Astrocyte (in vitro differentiated cells and primary cell): ENCODE measurements at regions not wholly inside any gene's neighbourhood (a gene's known extent, or its start where the extent isn't known, plus 50 kb on each side); places are given as distances from the start of the nearest gene placed in this dataset.

ENCODE experiments used
- DNase-seq: peaks from one replicate; pipeline ENCODE4 v3.0.0-alpha.2; 2010; ENCODE audit warnings: low read depth
- FAIRE-seq: peaks from 2 replicates; lab custom pipeline; 2011; peaks lifted over from hg19 to GRCh38; lab: Jason Lieb, UNC
- H2AFZ ChIP-seq: 2 replicates; pipeline ENCODE4 v1.6.0; 2012; ENCODE audit warnings: low read depth, low read length, inconsistent platforms
- H3K27ac ChIP-seq: 2 replicates; pipeline ENCODE4 v1.5.1; 2011; ENCODE audit warnings: low read depth, low read length, inconsistent platforms
- H3K27me3 ChIP-seq: 2 replicates; pipeline ENCODE4 v1.6.0; 2011; ENCODE audit warnings: low read length, inconsistent platforms; ENCODE audit not compliant: insufficient read depth
- H3K36me3 ChIP-seq: 2 replicates; pipeline ENCODE4 v1.5.1; 2011; ENCODE audit warnings: low read length, inconsistent platforms; ENCODE audit not compliant: insufficient read depth
- H3K4me1 ChIP-seq: 2 replicates; pipeline ENCODE4 v1.5.1; 2011; ENCODE audit warnings: low read length, inconsistent platforms; ENCODE audit not compliant: insufficient read depth
- H3K4me2 ChIP-seq: 2 replicates; pipeline ENCODE4 v1.6.0; 2012; ENCODE audit warnings: low read length, inconsistent platforms
- H3K4me3 ChIP-seq: 2 replicates; pipeline ENCODE4 v1.5.1; 2011; ENCODE audit warnings: low read depth, mild to moderate bottlenecking, low read length, inconsistent platforms; ENCODE audit not compliant: insufficient read depth
- H3K79me2 ChIP-seq: 2 replicates; pipeline ENCODE4 v1.6.0; 2012; ENCODE audit warnings: mild to moderate bottlenecking, low read length, inconsistent platforms; ENCODE audit not compliant: insufficient read depth
- H3K9ac ChIP-seq: 2 replicates; pipeline ENCODE4 v1.6.0; 2012; ENCODE audit warnings: mild to moderate bottlenecking, low read length, inconsistent platforms
- H3K9me3 ChIP-seq: 2 replicates; pipeline ENCODE4 v1.5.1; 2012; ENCODE audit warnings: low read depth, mild to moderate bottlenecking, low read length, inconsistent platforms; ENCODE audit not compliant: insufficient read depth
- H4K20me1 ChIP-seq: 2 replicates; pipeline ENCODE4 v1.6.0; 2012; ENCODE audit warnings: low read length, inconsistent platforms; ENCODE audit not compliant: insufficient read depth
- H3K27ac Mint-ChIP-seq: one replicate; pipeline ENCODE4 v1.8.0; 2021; ENCODE audit warnings: mild to moderate bottlenecking, mixed read lengths; ENCODE audit not compliant: unreplicated experiment
- H3K27me3 Mint-ChIP-seq: one replicate; pipeline ENCODE4 v1.8.0; 2021; ENCODE audit warnings: low read depth, mixed read lengths; ENCODE audit not compliant: unreplicated experiment
- H3K36me3 Mint-ChIP-seq: one replicate; pipeline ENCODE4 v1.8.0; 2021; ENCODE audit warnings: low read depth, mixed read lengths; ENCODE audit not compliant: unreplicated experiment
- H3K4me1 Mint-ChIP-seq: one replicate; pipeline ENCODE4 v1.8.0; 2021; ENCODE audit warnings: low read depth, mixed read lengths; ENCODE audit not compliant: unreplicated experiment
- H3K4me3 Mint-ChIP-seq: one replicate; pipeline ENCODE4 v1.8.0; 2021; ENCODE audit warnings: mild to moderate bottlenecking, moderate library complexity, mixed read lengths; ENCODE audit not compliant: unreplicated experiment
- H3K9me3 Mint-ChIP-seq: one replicate; pipeline ENCODE4 v1.8.0; 2021; ENCODE audit warnings: mild to moderate bottlenecking, mixed read lengths; ENCODE audit not compliant: unreplicated experiment
- CTCF ChIP-seq: IDR thresholded peaks from 2 replicates; pipeline ENCODE4 v1.5.1; 2011; ENCODE audit warnings: low read depth, mild to moderate bottlenecking, inconsistent platforms, low read length, moderate library complexity; ENCODE audit not compliant: insufficient read depth
- EZH2 ChIP-seq: IDR thresholded peaks from 2 replicates; pipeline ENCODE4 v1.6.1; 2012; ENCODE audit warnings: mild to moderate bottlenecking, low read length, inconsistent platforms; ENCODE audit not compliant: insufficient read depth

GRCh38 chr20:55151171-55151570, 675.8 kb downstream of the DOK5 start:
- H3K27ac Mint-ChIP-seq = no peak overlapping the region
- Histone ChIP-seq H3K9ac (no peak overlapping the region), H3K27ac (no peak overlapping the region), H3K9me3 (no peaks in the 10 kb centered on the region), H3K4me2 (no peak overlapping the region), H3K4me1 (peaks cover 3% of the 10 kb centered on the region), H3K27me3 (no peaks in the 10 kb centered on the region), H3K4me3 (no peak overlapping the region), H4K20me1 (no peaks in the 10 kb centered on the region), H3K79me2 (no peaks in the 10 kb centered on the region), H2AFZ (no peak overlapping the region), H3K36me3 (no peaks in the 10 kb centered on the region)
- H3K9me3 Mint-ChIP-seq = peaks cover 5% of the 10 kb centered on the region
- H3K4me1 Mint-ChIP-seq = no peaks in the 10 kb centered on the region
- no peaks in the 10 kb centered on the region for H3K36me3 Mint-ChIP-seq
- DNase-seq (no peak), FAIRE-seq (no peak)
- H3K4me3 Mint-ChIP-seq = no peak overlapping the region
- TF ChIP-seq CTCF = no peak
- H3K27me3 Mint-ChIP-seq = no peaks in the 10 kb centered on the region

GRCh38 chr20:55143601-55144000, 668.2 kb downstream of the DOK5 start:
- H3K36me3 ChIP-seq = no peaks in the 10 kb centered on the region
- H3K27me3 Mint-ChIP-seq = no peaks in the 10 kb centered on the region
- no peak overlapping the region for H3K4me3 ChIP-seq
- no peak overlapping the region for H3K27ac ChIP-seq
- DNase-seq = no peak
- no peak overlapping the region for H3K4me2 ChIP-seq
- H3K9me3 ChIP-seq = no peaks in the 10 kb centered on the region
- H3K9ac ChIP-seq = no peak overlapping the region
- H3K27me3 ChIP-seq = no peaks in the 10 kb centered on the region
- peaks cover 6% of the 10 kb centered on the region for H3K9me3 Mint-ChIP-seq
- no peak overlapping the region for H2AFZ ChIP-seq
- H3K79me2 ChIP-seq = no peaks in the 10 kb centered on the region
- TF ChIP-seq EZH2 (no peak), CTCF (no peak)
- no peak for FAIRE-seq
- no peak overlapping the region for H3K4me3 Mint-ChIP-seq
- H4K20me1 ChIP-seq = no peaks in the 10 kb centered on the region
- no peaks in the 10 kb centered on the region for H3K36me3 Mint-ChIP-seq
- H3K4me1 Mint-ChIP-seq = no peaks in the 10 kb centered on the region
- no peak overlapping the region for H3K27ac Mint-ChIP-seq
- H3K4me1 ChIP-seq = no peaks in the 10 kb centered on the region

- no peaks in the 10 kb centered on the region for H3K9me3 ChIP-seq
- no peaks in the 10 kb centered on the region for H3K79me2 ChIP-seq
- no peak overlapping the region for H3K27ac Mint-ChIP-seq
- no peak overlapping the region for H3K9ac ChIP-seq
- no peaks in the 10 kb centered on the region for H3K4me1 Mint-ChIP-seq
- no peak overlapping the region for H3K4me3 ChIP-seq
- peaks cover 2% of the 10 kb centered on the region for H3K9me3 Mint-ChIP-seq
- TF ChIP-seq EZH2 (no peak), CTCF (no peak)
- no peaks in the 10 kb centered on the region for H3K36me3 ChIP-seq
- no peak overlapping the region for H3K27ac ChIP-seq
- no peaks in the 10 kb centered on the region for H3K27me3 Mint-ChIP-seq
- no peak overlapping the region for H2AFZ ChIP-seq
- no peaks in the 10 kb centered on the region for H3K27me3 ChIP-seq
- H3K4me1 ChIP-seq = no peaks in the 10 kb centered on the region
- H3K36me3 Mint-ChIP-seq = no peaks in the 10 kb centered on the region
- H3K4me3 Mint-ChIP-seq = no peak overlapping the region
- H3K4me2 ChIP-seq = no peak overlapping the region
- H4K20me1 ChIP-seq = no peaks in the 10 kb centered on the region
- DNase-seq (no peak), FAIRE-seq (no peak)
Measured at GRCh38 chr20:55142932-55143331, 667.5 kb downstream of the DOK5 start.
